PC-3 (cell line): ENCODE measurements at regions not wholly inside any gene's neighbourhood (a gene's known extent, or its start where the extent isn't known, plus 50 kb on each side); places are given as distances from the start of the nearest gene placed in this dataset.

Experiments
- ATAC-seq: fragments of 200-7000 bp; cut with Tn5 transposase; 2 replicates; pipeline ENCODE4 v1.9.1; 2020; ENCODE audit warnings: mild to moderate bottlenecking, moderate library complexity
- BruUV-seq: library from RNA; stranded (reverse); fragments of 400-500 nt; replicated peaks from 2 replicates; lab custom pipeline; 2021; lab: Mats Ljungman, UMichigan
- CTCF ChIA-PET: fragments of 300-600 bp; sonication (Branson Sonifier 250); formaldehyde crosslinking; loops from one replicate; lab custom pipeline; 2022; ENCODE audit warnings: antibody characterized with exemption; lab: Charles Lee
- POLR2A ChIA-PET: fragments of 300-600 bp; sonication (Branson Sonifier 250); formaldehyde crosslinking; loops from one replicate; lab custom pipeline; 2022; ENCODE audit warnings: antibody characterized with exemption; ENCODE audit not compliant: unreplicated experiment; lab: Charles Lee
- DNase-seq: peaks from one replicate; pipeline ENCODE4 v3.0.0-alpha.2; 2015
- H2AFZ ChIP-seq: fragments of 300-600 bp; sonication (generic); 2 replicates; pipeline ENCODE4 v1.6.0; 2016; ENCODE audit warnings: antibody characterized with exemption, low read length
- H3F3A ChIP-seq: fragments of 300-600 bp; sonication (generic); one replicate; pipeline ENCODE4 v1.6.0; 2017; ENCODE audit warnings: antibody characterized with exemption, low read length, control low read depth, mild to moderate bottlenecking; ENCODE audit not compliant: unreplicated experiment
- H3K27ac ChIP-seq: fragments of 300-600 bp; sonication (generic); 2 replicates; pipeline ENCODE4 v1.5.1; 2016; ENCODE audit warnings: mild to moderate bottlenecking, low read length
- H3K27me3 ChIP-seq: fragments of 300-600 bp; sonication (generic); 2 replicates; pipeline ENCODE4 v1.6.1; 2016; ENCODE audit warnings: low read length, mixed read lengths
- H3K36me3 ChIP-seq: fragments of 300-600 bp; sonication (generic); 2 replicates; pipeline ENCODE4 v1.6.1; 2016; ENCODE audit warnings: low read depth, mixed run types, low read length, mixed read lengths
- H3K4me1 ChIP-seq: fragments of 300-600 bp; sonication (generic); 2 replicates; pipeline ENCODE4 v1.5.1; 2016; ENCODE audit warnings: low read length; ENCODE audit not compliant: insufficient read depth
- H3K4me2 ChIP-seq: fragments of 300-600 bp; sonication (generic); 2 replicates; pipeline ENCODE4 v1.6.0; 2016; ENCODE audit warnings: low read length
- H3K4me3 ChIP-seq: fragments of 300-600 bp; sonication (generic); 2 replicates; pipeline ENCODE4 v1.5.1; 2016; ENCODE audit warnings: mild to moderate bottlenecking, low read length, mixed read lengths
- H3K79me2 ChIP-seq: fragments of 300-600 bp; sonication (generic); 2 replicates; pipeline ENCODE4 v1.6.1; 2017; ENCODE audit warnings: low read length, mixed read lengths
- H3K9ac ChIP-seq: fragments of 300-600 bp; sonication (generic); 2 replicates; pipeline ENCODE4 v1.6.0; 2016; ENCODE audit warnings: mild to moderate bottlenecking, low read length
- H3K9me2 ChIP-seq: fragments of 300-600 bp; sonication (generic); replicated peaks from 2 replicates; pipeline ENCODE4 v1.6.1; 2016; ENCODE audit warnings: mixed run types, low read length, mixed read lengths
- H3K9me3 ChIP-seq: fragments of 300-600 bp; sonication (generic); 2 replicates; pipeline ENCODE4 v1.6.1; 2016; ENCODE audit warnings: low read length, mixed read lengths
- H4K20me1 ChIP-seq: fragments of 300-600 bp; sonication (generic); 2 replicates; pipeline ENCODE4 v1.6.1; 2016; ENCODE audit warnings: low read length, mixed read lengths
- EZH2 ChIP-seq: fragments of 300-600 bp; sonication (generic); IDR thresholded peaks from one replicate; pipeline ENCODE4 v1.6.1; 2017; ENCODE audit warnings: antibody characterized with exemption, mild to moderate bottlenecking, low read length; ENCODE audit not compliant: unreplicated experiment
- EZH2phosphoT487 ChIP-seq: fragments of 300-600 bp; sonication (generic); IDR thresholded peaks from 2 replicates; pipeline ENCODE4 v1.6.1; 2018; ENCODE audit warnings: mild to moderate bottlenecking, antibody characterized with exemption, low read length, borderline replicate concordance
- intact Hi-C: fragments of 100-400 bp; cut with micrococcal nuclease; formaldehyde crosslinking; loops from 2 replicates; pipeline ENCODE4 v1.9.0; 2023
- TF ChIP-seq, protein P1 (sequence below): fragments of 300-600 bp; sonication (generic); conservative IDR thresholded peaks from 2 replicates; pipeline ENCODE4 v1.5.1; 2017; ENCODE audit warnings: antibody characterized with exemption, low read depth, mild to moderate bottlenecking, low read length

DNA sequence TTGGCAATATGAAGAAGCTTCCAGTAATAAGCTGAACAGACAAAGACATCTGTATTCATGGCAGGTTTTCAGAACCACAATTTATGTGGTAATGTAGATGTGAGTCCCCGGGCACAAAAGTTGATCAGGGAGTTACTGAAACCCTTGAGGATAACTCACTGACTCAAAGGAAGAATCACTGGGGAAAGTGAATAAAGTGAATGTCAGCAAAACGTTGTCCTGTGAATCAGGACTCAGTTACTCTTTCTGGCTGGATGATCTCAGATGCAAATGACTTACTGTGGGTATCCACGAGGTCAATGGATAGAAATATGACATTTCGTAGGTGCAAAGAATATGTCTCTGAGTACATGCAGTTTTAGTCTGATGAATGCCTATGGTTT, 172.8 kb upstream of the CTBP2 start:
- Histone ChIP-seq H4K20me1 (no peaks in the 10 kb centered on the region), H3K9me3 (no peaks in the 10 kb centered on the region), H2AFZ (no peak overlapping the region), H3K4me1 (no peaks in the 10 kb centered on the region), H3K36me3 (no peaks in the 10 kb centered on the region), H3K27ac (no peak overlapping the region), H3K9ac (no peak overlapping the region), H3K79me2 (no peaks in the 10 kb centered on the region), H3K27me3 (no peaks in the 10 kb centered on the region), H3K4me2 (no peak overlapping the region), H3K4me3 (no peak overlapping the region), H3K9me2 (no peaks in the 10 kb centered on the region), H3F3A (no peaks in the 10 kb centered on the region)
- CTCF ChIA-PET, result no interaction called here
- POLR2A ChIA-PET, result no interaction called here
- DNase-seq (no peak), ATAC-seq (no peak)
- intact Hi-C loops, result no loop called here
- TF ChIP-seq, protein P1, sequence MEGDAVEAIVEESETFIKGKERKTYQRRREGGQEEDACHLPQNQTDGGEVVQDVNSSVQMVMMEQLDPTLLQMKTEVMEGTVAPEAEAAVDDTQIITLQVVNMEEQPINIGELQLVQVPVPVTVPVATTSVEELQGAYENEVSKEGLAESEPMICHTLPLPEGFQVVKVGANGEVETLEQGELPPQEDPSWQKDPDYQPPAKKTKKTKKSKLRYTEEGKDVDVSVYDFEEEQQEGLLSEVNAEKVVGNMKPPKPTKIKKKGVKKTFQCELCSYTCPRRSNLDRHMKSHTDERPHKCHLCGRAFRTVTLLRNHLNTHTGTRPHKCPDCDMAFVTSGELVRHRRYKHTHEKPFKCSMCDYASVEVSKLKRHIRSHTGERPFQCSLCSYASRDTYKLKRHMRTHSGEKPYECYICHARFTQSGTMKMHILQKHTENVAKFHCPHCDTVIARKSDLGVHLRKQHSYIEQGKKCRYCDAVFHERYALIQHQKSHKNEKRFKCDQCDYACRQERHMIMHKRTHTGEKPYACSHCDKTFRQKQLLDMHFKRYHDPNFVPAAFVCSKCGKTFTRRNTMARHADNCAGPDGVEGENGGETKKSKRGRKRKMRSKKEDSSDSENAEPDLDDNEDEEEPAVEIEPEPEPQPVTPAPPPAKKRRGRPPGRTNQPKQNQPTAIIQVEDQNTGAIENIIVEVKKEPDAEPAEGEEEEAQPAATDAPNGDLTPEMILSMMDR, result no peak
- TF ChIP-seq EZH2, result no peak
- TF ChIP-seq EZH2phosphoT487, result no peak
- no TSS peak for BruUV-seq

DNA sequence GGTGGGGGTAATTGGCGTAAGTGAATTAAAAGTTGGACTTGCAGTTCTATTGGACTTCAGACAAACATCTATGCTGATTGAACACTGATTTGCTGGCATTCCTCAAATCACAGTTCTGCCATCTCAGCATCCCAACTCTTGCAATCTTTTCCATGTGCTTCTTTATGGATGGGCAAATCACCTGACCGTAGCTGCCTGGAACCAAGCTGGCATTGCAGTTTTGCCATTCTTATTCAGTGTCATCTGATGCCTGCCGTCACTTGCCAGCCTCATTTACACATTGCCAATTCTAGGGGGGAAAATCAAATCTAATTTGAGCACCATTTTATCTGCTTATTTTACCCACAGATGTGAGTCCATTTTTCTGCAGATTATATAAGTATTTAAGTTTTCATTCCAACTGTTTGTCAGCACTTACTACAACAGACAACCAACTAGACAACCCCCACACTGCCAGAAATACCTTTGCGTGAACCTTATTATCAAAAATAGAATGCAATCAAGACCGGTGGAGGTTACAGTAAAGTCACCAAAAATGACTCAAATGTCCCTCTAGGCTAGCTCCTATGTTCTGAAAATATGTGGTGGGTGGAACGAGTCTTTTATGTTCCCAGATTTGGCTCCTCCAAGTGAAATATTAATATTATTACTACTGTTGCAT, 172.3 kb upstream of the CTBP2 start:
- ATAC-seq, result no peak
- intact Hi-C loops, result no loop called here

DNA sequence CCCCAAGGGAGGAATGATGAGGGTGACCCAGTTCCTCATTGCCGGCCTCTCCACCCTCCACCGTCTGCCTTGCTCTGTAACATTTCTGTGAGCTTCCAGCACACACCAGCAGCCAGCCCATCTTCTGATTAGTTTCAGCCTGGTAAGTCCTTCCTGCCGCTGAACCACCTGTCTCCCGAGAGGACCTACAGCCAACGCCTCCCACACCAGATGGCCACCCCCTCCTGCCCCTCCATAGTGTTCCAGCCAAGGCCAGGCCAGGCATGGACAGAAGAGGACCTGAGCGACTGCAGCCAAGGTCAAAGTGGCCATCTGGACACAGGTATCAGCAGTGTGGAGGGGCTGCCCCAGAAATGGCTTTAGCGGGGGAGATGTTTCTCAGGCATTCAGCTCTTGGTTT, 170.7 kb upstream of the CTBP2 start:
- Histone ChIP-seq H3K9me2 (no peaks in the 10 kb centered on the region), H3K4me1 (no peaks in the 10 kb centered on the region), H3K79me2 (no peaks in the 10 kb centered on the region), H3F3A (no peaks in the 10 kb centered on the region), H3K9me3 (no peaks in the 10 kb centered on the region), H2AFZ (no peak overlapping the region), H3K27me3 (no peaks in the 10 kb centered on the region), H3K27ac (no peak overlapping the region), H3K9ac (no peak overlapping the region), H3K4me2 (no peak overlapping the region), H3K4me3 (no peak overlapping the region), H3K36me3 (no peaks in the 10 kb centered on the region), H4K20me1 (no peaks in the 10 kb centered on the region)
- ATAC-seq, result no peak
- ChIA-PET POLR2A (no interaction called here), CTCF (no interaction called here)
- intact Hi-C loops, result no loop called here
- DNase-seq, result no peak
- BruUV-seq, result no TSS peak
- TF ChIP-seq EZH2phosphoT487 (no peak), EZH2 (no peak)
- TF ChIP-seq, protein P1, result no peak

More for the DNA sequence above, 172.3 kb upstream of the CTBP2 start:
- Histone ChIP-seq H3K27me3 (no peaks in the 10 kb centered on the region), H3K4me3 (no peak overlapping the region), H3K79me2 (no peaks in the 10 kb centered on the region), H4K20me1 (no peaks in the 10 kb centered on the region), H3K4me2 (no peak overlapping the region), H3K9me2 (no peaks in the 10 kb centered on the region), H2AFZ (no peak overlapping the region), H3F3A (no peaks in the 10 kb centered on the region), H3K27ac (no peak overlapping the region), H3K9ac (no peak overlapping the region), H3K36me3 (no peaks in the 10 kb centered on the region), H3K4me1 (no peaks in the 10 kb centered on the region), H3K9me3 (no peaks in the 10 kb centered on the region)
- CTCF ChIA-PET, result no interaction called here
- no peak for DNase-seq
- POLR2A ChIA-PET, result no interaction called here
- no peak for TF ChIP-seq EZH2phosphoT487
- TF ChIP-seq EZH2, result no peak
- TF ChIP-seq, protein P1, result no peak
- no TSS peak for BruUV-seq
